NB4 (cell line): ENCODE measurements at regions not wholly inside any gene's neighbourhood (a gene's known extent, or its start where the extent isn't known, plus 50 kb on each side); places are given as distances from the start of the nearest gene placed in this dataset.

Source experiments
- DNase-seq: peaks from one replicate; pipeline ENCODE4 v3.0.0; 2010; ENCODE audit warnings: low read depth
- H3K4me3 ChIP-seq: one replicate; pipeline ENCODE4 v1.5.1; 2011; ENCODE audit warnings: mild to moderate bottlenecking, low read depth, low read length, moderate library complexity
- MYC ChIP-seq: IDR thresholded peaks from 2 replicates; pipeline ENCODE4 v1.6.1; 2011; ENCODE audit warnings: low read depth, low read length
- POLR2A ChIP-seq: IDR thresholded peaks from 2 replicates; pipeline ENCODE4 v1.6.1; 2011; ENCODE audit warnings: mild to moderate bottlenecking; ENCODE audit not compliant: insufficient read length; ENCODE audit errors: extremely low read depth
- TF ChIP-seq, protein P1 (sequence below): IDR thresholded peaks from 2 replicates; pipeline ENCODE4 v1.6.1; 2011; ENCODE audit warnings: low read depth, low read length
- TF ChIP-seq, protein P2 (sequence below): IDR thresholded peaks from one replicate; pipeline ENCODE4 v1.5.1; 2012; ENCODE audit warnings: low read depth, low read length

DNA sequence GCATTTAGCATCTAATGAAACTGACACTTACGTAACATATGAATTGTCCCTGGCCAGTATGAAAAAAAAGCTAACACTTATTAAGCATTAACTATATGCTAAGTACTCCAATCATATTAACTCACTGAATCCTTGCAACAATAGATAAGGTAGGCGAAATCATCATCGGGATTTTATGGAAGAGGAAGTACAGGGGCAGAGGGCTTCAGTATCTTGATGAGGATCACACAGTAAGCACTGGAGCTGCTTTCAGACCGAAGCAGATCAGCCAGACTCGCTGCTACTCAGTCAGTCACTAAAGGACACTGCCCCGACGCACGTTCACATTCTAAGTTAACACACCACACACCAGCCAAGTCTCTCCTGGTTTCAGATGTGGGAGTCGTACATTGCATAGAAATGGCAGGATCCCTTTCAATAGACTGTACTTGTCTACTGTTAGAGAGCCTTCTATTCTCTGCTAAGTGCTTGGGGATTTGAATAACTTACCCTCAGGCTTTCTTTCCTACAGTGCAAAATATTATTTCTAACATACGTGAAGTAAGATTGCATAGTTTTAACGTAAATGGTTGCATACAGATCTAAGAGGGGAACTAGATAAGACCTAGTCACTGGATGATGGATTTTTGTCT lies 540.2 kb upstream of the TENM3 start:
- no peak overlapping the region for H3K4me3 ChIP-seq
- no peak for DNase-seq
- TF ChIP-seq, protein P1, sequence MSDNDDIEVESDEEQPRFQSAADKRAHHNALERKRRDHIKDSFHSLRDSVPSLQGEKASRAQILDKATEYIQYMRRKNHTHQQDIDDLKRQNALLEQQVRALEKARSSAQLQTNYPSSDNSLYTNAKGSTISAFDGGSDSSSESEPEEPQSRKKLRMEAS = no peak
- TF ChIP-seq POLR2A = no peak
- TF ChIP-seq, protein P2, sequence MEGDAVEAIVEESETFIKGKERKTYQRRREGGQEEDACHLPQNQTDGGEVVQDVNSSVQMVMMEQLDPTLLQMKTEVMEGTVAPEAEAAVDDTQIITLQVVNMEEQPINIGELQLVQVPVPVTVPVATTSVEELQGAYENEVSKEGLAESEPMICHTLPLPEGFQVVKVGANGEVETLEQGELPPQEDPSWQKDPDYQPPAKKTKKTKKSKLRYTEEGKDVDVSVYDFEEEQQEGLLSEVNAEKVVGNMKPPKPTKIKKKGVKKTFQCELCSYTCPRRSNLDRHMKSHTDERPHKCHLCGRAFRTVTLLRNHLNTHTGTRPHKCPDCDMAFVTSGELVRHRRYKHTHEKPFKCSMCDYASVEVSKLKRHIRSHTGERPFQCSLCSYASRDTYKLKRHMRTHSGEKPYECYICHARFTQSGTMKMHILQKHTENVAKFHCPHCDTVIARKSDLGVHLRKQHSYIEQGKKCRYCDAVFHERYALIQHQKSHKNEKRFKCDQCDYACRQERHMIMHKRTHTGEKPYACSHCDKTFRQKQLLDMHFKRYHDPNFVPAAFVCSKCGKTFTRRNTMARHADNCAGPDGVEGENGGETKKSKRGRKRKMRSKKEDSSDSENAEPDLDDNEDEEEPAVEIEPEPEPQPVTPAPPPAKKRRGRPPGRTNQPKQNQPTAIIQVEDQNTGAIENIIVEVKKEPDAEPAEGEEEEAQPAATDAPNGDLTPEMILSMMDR = no peak
- no peak for TF ChIP-seq MYC

DNA sequence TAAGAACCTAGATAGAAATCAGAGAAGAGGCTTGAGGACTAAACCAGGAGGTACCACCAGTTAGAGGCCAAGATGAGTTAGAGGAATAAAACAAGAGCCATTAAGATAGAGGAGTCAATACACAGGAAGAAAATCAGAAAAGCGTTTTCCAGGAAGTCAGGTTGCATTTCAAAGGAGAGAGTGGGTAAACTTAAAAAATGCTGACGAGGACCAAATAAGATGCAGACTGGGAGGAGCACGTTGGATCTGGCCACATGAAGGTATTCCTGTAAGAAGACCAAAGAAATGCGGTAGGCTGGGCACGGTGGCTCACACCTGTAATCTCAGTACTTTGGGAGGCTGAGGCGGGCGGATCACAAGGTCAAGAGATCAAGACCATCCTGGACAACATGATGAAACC lies 533.1 kb upstream of the TENM3 start:
- TF ChIP-seq POLR2A (no peak), MYC (no peak)
- TF ChIP-seq, protein P1 = no peak
- TF ChIP-seq, protein P2 = no peak
- no peak overlapping the region for H3K4me3 ChIP-seq
- no peak for DNase-seq

- TF ChIP-seq, protein P1 = no peak
- TF ChIP-seq MYC (no peak), POLR2A (no peak)
- TF ChIP-seq, protein P2 = no peak
- DNase-seq = no peak
- no peak overlapping the region for H3K4me3 ChIP-seq
Measured at GRCh38 chr4:181711387-181711786, 531.8 kb upstream of the TENM3 start.

DNA sequence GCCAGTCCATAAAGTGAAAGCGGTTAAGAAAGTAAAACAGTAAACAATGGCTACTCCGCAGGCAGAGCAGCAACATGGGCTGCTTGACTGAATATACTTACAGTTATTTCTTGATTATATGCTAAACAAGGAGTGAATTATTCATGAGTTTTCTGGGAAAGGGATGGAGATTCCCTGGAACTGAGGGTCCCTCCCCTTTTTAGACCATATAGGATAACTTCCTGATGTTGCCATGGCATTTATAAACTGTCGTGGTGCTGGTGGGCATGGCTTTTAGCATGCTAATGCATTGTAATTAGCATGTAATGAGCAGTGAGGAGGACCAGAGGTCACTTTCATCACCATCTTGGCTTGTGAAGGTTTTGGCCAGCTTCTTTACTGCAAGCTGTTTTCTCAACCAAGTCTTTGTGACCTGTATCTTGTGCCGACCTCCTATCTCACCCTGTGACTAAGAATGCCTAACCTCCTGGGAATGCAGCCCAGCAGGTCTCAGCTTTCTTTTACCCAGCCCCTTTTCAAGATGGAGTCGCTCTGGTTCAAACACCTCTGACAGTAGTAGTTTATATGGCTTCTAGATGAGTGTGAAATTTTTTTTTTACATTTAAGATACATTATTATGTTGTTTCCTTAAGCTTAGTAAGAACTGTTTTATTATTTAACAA lies 514.8 kb upstream of the TENM3 start:
- TF ChIP-seq MYC = no peak
- TF ChIP-seq POLR2A = no peak
- TF ChIP-seq, protein P2 = no peak
- TF ChIP-seq, protein P1 = no peak
- no peak for DNase-seq
- H3K4me3 ChIP-seq = no peak overlapping the region

- TF ChIP-seq, protein P1 = no peak
- TF ChIP-seq, protein P2 = no peak
- TF ChIP-seq POLR2A (no peak), MYC (no peak)
- H3K4me3 ChIP-seq = no peak overlapping the region
- no peak for DNase-seq
Measured at GRCh38 chr4:181731900-181732299, 511.3 kb upstream of the TENM3 start.
